IMR-90 (cell line): ENCODE measurements at regions not wholly inside any gene's neighbourhood (a gene's known extent, or its start where the extent isn't known, plus 50 kb on each side); places are given as distances from the start of the nearest gene placed in this dataset.

Experiments
- BHLHE40 ChIP-seq: fragments of 150-350 bp; IDR thresholded peaks from 2 replicates; pipeline ENCODE4 v1.6.1; 2016; ENCODE audit warnings: mild to moderate bottlenecking, low read depth, low read length
- CTCF ChIP-seq: conservative IDR thresholded peaks from 2 replicates; pipeline ENCODE4 v1.5.1; 2012; ENCODE audit warnings: mild to moderate bottlenecking, low read depth, low read length, improper control_type of control experiment
- ELK1 ChIP-seq: fragments of 150-350 bp; IDR thresholded peaks from 2 replicates; pipeline ENCODE4 v1.6.1; 2016; ENCODE audit warnings: low read depth, mild to moderate bottlenecking, low read length, moderate library complexity, borderline replicate concordance
- MAFK ChIP-seq: IDR thresholded peaks from 2 replicates; pipeline ENCODE4 v1.6.1; 2012; ENCODE audit warnings: low read depth, low read length, improper control_type of control experiment
- MXI1 ChIP-seq: IDR thresholded peaks from 2 replicates; pipeline ENCODE4 v1.6.1; 2012; ENCODE audit warnings: low read depth, mild to moderate bottlenecking, low read length, moderate library complexity, borderline replicate concordance
- POLR2A ChIP-seq: IDR thresholded peaks from 2 replicates; pipeline ENCODE4 v1.6.1; 2012; ENCODE audit warnings: mild to moderate bottlenecking, low read depth, low read length
- RAD21 ChIP-seq: IDR thresholded peaks from 2 replicates; pipeline ENCODE4 v1.6.1; 2012; ENCODE audit warnings: low read length, improper control_type of control experiment
- SMC3 ChIP-seq: fragments of 150-350 bp; IDR thresholded peaks from 2 replicates; pipeline ENCODE4 v1.6.1; 2016; ENCODE audit warnings: low read depth, mild to moderate bottlenecking, antibody characterized with exemption, low read length, moderate library complexity
- USF2 ChIP-seq: fragments of 150-350 bp; IDR thresholded peaks from 2 replicates; pipeline ENCODE4 v1.6.1; 2017; ENCODE audit warnings: mild to moderate bottlenecking, antibody characterized with exemption, low read length, low read depth

- no peak for TF ChIP-seq BHLHE40
- no peak for TF ChIP-seq RAD21
- TF ChIP-seq POLR2A = no peak
- TF ChIP-seq CTCF = no peak
- TF ChIP-seq MAFK = no peak
- no peak for TF ChIP-seq MXI1
- no peak for TF ChIP-seq ELK1
- no peak for TF ChIP-seq SMC3
- TF ChIP-seq USF2 = no peak
Measured at GRCh38 chr7:22635349-22635748, 91.7 kb upstream of the IL6 start.
